NCI-H2171 treated with DMSO at 0.1 percent for 48 hours (cell line): ENCODE measurements at regions not wholly inside any gene's neighbourhood (a gene's known extent, or its start where the extent isn't known, plus 50 kb on each side); places are given as distances from the start of the nearest gene placed in this dataset.

Source experiments
- DNase-seq: peaks from one replicate; lab custom pipeline; 2025; lab: John Stamatoyannopoulos, UW

GRCh38 chr3:194738254-194739093, 52.8 kb downstream of the FAM43A start:
- DNase-seq, result peak; percentile 89

DNA sequence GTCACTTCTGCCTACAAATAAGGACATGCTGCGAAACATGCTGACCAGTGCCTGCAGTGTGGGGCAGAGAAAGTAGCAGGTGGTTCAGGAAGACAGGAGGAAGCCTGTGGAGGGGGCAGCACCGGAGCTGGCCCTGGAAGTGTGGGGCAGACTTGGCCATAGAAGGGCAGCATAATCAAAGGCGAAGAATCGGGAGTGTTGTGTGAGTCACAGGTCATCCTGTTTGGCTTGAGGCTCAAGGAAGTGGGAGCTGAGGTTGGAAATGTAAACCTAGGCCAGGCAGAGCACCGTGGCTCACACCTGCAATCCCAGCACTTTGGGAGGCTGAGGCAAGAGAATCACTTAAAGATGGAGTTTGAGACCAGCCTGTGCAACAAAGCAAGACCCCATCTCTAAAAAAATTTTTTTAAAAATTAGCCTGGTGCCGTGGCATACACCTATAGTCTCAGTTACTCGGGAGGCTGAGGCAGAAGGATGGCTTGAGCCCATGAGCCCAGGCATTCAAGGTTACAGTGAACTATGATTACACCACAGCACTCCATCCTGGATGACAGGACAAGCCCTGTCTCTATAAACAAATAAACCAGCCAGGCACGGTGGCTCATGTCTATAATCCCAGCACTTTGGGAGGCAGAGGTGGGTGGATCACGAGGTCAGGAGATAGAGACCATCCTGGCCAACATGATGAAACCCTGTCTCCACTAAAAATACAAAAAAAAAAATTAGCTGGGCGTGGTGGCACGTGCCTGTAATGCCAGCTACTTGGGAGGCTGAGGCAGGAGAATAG, 54.0 kb downstream of the FAM43A start:
- DNase-seq, result no peak

- DNase-seq, result no peak
Observed at GRCh38 chr3:194740859-194741491, 55.3 kb downstream of the FAM43A start.

DNA sequence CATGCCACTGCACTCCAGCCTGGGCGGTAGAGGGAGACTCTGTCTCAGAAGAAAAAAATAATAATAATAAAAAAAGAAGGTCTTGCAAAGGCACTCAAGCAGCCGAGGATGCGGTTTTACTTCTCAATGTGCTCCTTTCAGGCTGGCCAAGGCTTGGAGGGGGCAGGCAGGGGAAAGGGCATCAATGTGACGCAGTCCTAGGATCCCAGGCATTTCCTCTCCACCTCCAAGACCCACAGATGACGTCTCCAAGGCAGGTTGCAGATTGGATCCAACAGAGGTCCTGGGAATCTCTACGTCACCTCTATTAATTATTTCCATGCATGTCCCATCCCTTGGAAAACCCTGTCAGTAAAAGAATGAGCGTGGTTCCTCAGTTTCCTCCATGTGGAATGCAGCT, 56.2 kb downstream of the FAM43A start:
- DNase-seq, result no peak

DNA sequence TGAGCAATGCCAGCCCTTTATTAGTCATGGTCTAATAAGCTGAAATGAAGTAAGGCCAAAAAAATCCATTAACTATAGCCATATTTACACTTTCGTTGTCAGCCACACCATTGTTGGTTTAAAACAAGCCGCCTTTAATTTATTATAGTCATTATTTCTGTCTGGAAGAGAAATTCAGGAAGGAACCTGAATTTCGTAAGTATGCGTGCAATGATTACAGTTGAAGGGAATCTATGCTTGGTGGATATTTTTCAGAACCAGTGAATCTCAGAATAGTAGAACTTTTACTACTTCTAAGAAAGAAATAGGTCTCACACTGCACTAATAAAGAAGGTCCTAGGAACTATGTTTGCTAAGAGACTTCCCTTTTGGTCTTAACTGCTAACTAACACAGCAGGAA, 59.1 kb downstream of the FAM43A start:
- DNase-seq, result no peak

GRCh38 chr3:194745422-194746184, 59.9 kb downstream of the FAM43A start:
- no peak for DNase-seq

- DNase-seq, result no peak
Observed at GRCh38 chr3:194748225-194748624, 62.5 kb downstream of the FAM43A start.

DNA sequence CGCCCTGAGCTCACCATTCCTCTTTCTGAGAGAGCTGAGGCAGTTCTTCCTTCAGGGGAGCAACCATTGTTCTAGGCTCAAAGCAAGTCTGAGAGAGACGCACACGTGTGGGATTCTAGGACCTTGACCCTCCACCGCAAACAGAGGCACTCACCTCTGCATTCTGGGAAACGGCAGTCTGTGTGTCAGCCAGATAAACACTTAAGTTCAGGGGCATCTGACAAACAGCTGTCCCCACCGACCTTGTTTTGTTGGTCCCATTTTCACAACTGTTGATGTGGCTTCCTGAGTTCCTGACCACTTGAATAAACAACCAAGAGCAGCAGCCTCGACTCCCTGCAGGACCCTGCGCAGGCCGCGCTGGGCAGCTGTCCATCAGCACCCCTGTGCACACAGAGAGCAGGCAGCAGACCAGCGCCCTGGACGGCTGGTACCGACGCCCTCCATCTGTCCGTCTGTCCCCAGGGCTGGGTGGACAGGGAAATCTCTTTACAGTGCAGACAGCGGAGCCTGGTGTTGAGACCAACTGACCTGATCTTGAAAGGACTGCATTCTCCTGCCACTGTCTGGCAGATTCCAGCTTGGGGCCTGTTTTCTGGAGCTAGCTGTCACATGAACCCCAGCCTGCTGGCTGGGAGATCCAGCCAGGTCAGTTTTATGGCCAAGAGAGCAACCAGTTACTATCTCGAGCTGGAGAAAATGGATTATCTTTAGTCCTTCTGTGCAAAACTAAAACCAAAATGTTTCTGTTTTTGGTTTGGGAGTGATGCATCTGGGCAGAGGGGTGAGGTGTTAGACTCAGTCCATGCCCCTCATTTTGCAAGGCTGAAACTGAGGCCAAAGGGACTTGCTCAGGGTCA, 64.2 kb downstream of the FAM43A start:
- no peak for DNase-seq

DNA sequence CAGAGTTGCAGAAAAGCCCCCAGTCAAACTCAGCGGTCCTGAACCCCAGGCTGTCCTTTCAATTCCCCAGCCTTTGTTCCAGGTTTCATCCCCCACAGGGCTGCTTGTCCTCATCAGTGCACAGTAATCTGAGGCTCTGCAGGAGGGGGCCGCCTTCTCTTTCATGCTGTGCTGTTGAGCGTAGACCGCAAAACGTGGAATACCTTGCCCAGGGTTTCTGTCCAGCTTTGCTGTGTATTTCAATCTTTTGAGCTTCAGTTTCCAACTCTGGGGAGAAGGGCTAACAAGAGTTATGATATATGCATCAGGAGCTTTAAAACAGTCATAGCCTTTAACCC, 64.8 kb downstream of the FAM43A start:
- no peak for DNase-seq

- no peak for DNase-seq
Observed at GRCh38 chr3:194755671-194756459, 70.2 kb downstream of the FAM43A start.

- DNase-seq, result no peak
Observed at GRCh38 chr3:194756460-194756779, 70.7 kb downstream of the FAM43A start.

DNA sequence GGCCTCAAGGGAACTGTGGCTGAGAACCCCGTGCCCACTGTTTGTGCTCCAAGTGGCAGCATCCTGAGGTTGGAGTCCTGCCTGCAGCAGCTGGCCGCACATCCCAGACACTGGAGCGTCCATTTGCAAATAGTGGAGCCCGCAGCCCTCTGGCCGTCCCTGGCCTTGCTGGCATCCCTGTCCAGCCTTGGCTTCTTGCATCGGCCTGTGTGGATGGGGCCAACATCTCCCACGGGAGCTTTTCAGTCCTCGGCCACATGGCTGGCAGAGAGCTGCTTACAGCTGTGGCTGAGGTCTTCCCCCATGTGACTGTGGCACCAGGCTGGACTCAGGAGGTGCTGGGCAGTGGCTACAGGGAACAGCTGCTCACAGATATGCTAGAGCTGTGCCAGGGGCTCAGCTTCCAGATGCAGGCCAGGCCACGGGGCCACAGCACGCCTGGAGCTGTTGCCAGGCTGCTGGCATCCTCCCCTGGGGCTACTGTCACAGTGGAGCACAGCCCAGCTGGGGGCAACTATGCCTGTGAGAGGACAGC, 71.2 kb downstream of the FAM43A start:
- DNase-seq, result no peak

DNA sequence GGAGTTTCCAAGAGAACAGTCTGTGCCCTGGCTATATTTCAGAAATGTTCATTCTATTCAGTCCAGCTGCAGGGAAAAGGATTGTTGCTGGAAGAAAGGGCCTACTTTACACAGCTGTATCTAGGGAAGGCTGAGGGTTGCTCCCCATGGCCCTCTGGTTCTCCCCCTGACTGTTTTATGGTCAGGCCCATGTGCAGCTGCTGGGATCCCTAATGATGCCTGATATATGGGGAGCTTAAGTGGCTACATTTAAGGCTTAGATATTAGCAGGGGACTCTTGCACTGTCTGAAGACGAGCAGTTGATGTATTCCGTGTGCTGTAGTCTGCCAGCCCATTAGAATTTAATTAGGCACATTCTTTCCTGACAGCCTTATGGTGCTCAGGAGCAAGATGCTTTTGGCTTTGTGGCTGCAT, 72.0 kb downstream of the FAM43A start:
- peak; percentile 11 for DNase-seq

- no peak for DNase-seq
Observed at GRCh38 chr3:194758716-194759115, 73.0 kb downstream of the FAM43A start.

DNA sequence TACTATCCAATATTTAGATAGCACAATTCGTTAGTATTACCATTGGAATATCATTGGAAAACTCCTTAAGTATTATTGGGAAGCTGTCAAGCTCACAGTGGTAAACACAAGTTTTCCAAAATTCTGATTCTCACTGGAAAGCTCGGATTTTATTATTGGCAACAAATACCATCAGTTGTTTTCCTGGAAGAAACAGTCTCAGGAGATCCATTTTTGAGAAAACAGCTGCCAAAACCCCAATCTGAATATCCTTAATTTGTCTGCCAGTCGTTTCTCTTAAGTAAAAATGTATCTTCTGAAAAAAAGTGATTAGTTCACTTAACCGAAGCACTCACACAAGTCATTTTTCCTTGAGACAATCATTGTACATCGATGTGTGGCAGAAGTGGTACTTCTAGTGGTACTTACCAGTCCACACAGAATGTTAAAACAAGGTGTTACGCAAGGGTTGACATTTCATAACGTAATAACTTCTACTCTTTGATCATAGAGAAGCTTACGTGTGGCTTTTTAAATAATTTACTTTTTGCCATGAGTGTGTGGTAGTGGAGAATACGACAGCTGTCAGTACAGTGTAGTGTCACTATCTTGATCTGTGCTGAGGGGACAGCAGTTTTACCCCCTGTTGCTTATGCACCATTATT, 74.9 kb downstream of the FAM43A start:
- DNase-seq, result no peak

- peak; percentile 76 for DNase-seq
Observed at GRCh38 chr3:194761384-194761783, 75.7 kb downstream of the FAM43A start.

DNA sequence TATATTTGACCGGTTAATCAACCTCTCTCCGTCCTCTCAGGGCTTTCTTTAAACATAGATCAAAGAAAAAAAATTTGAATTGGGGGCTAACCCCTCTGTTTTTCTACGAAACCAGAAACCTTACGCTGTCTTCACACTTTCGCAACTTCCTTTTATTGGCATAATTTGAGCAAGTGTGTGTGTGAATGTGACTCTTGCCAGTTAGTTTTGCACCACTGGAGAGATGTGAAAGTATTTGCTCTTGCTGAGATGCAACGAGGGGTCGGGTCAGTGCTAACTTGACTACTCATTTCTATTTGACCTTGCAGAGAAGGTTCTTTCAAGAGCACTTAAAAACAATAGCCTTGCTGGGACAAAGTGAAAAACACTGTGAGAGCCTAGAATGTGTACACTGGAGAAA, 81.2 kb downstream of the FAM43A start:
- no peak for DNase-seq

DNA sequence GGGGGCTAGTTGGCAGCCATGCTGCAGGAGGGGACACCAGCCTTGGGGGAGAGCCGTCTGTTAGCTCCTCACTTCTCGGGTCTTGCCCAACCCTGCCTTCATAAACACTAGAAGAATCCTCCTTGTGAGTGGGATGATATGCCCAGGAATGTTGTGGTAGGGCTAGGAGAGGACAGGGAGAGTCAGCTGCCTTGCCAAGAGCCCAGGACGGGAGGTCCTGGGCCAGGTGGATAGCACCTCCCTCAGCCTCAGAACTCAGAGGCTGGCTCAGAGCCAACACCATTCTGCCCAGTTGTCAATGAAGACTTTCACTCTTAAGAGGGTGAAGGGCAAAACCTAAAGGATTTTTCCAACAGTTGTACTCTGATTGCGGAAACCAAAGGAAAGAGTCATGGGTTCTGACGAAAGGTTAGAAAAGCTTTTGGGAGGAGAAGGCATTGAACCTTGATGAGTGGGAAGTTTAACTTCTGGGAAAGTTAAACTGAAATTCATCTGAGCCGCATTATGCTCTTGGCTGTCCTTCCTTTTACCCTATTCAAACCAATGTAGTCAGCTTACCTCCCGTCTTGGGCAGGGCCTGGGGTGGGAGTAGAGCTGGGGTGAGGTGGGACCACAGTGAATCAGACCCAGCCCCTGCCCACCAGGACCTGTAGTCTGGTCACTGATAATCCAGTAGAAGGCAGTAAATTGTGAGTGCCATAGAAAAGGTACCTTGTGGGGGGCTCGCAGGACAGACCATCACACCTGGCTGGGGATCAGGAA, 81.9 kb downstream of the FAM43A start:
- DNase-seq, result no peak

GRCh38 chr3:194768586-194768985, 82.9 kb downstream of the FAM43A start:
- DNase-seq, result no peak
